ENCODE measurements at regions not wholly inside any gene's neighbourhood (a gene's known extent, or its start where the extent isn't known, plus 50 kb on each side); places are given as distances from the start of the nearest gene placed in this dataset.

DNA sequence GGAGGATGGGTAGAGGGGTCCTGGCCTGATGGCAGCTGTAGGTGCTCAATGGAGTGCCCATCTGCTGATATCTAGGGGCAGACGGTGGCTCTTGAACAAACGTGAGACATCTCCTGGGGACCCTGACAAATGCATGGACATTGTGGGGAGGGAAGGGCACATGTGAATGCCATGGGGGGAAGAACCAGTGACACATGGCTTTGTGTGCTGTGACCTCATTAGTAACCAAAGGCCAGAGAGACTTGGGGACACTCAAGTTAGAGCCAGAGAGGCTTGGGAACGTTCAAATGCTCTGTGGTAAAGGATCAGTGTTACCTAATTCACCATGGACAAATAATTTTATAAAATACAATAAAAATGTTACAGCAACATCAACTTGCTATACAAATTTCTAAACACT lies 151.8 kb downstream of the ESM1 start:
- H3K4me3 ChIP-seq, result no peak overlapping the region
- H3K36me3 ChIP-seq, result no peaks in the 10 kb centered on the region
- no peaks in the 10 kb centered on the region for H3K9me3 ChIP-seq
- no peak overlapping the region for H3K27ac ChIP-seq
- intact Hi-C loops (cut with DNase I), result loop anchor here (5.0 kb wide), 1 partner anchor 66 kb away; no protein-coding TSS in a partner anchor
- TF ChIP-seq, protein P1, sequence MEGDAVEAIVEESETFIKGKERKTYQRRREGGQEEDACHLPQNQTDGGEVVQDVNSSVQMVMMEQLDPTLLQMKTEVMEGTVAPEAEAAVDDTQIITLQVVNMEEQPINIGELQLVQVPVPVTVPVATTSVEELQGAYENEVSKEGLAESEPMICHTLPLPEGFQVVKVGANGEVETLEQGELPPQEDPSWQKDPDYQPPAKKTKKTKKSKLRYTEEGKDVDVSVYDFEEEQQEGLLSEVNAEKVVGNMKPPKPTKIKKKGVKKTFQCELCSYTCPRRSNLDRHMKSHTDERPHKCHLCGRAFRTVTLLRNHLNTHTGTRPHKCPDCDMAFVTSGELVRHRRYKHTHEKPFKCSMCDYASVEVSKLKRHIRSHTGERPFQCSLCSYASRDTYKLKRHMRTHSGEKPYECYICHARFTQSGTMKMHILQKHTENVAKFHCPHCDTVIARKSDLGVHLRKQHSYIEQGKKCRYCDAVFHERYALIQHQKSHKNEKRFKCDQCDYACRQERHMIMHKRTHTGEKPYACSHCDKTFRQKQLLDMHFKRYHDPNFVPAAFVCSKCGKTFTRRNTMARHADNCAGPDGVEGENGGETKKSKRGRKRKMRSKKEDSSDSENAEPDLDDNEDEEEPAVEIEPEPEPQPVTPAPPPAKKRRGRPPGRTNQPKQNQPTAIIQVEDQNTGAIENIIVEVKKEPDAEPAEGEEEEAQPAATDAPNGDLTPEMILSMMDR (IDR thresholded peaks at IDR 0.05), result no peak
- H3K4me1 ChIP-seq, result peaks cover 0 to 6% of the 10 kb centered on the region in 2 donors
- H3K27me3 ChIP-seq, result no peaks in the 10 kb centered on the region
- no peak for DNase-seq (ENCODE audit: low spot score in 2 of 2)

DNA sequence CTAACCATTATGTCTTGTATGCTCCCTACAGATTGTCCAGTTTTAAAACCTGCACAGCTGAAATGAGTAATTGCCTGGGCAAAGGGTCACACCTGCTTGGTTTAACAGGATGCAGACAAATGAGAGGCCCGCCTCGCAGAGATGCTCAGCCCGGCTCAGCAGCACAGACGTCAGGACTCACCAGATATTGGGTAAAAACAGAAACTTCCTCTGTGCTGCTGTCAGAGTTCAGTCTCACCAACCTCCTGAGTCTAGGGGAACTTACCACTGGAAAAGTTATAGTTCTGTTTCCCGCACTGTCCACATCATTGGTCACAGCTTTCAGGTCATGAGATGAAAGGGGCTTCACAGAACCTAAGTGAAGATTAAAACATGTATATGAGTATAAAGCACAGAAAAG lies 152.5 kb downstream of the ESM1 start:
- peaks cover 0 to 6% of the 10 kb centered on the region in 2 donors for H3K4me1 ChIP-seq
- TF ChIP-seq, protein P1 (IDR thresholded peaks at IDR 0.05), result no peak
- no peak overlapping the region for H3K27ac ChIP-seq
- DNase-seq (ENCODE audit: low spot score in 2 of 2), result no peak
- intact Hi-C loops (cut with DNase I), result loop anchor here (5.0 kb wide), 1 partner anchor 66 kb away; no protein-coding TSS in a partner anchor
- H3K9me3 ChIP-seq, result no peaks in the 10 kb centered on the region
- no peaks in the 10 kb centered on the region for H3K27me3 ChIP-seq
- no peaks in the 10 kb centered on the region for H3K36me3 ChIP-seq
- no peak overlapping the region for H3K4me3 ChIP-seq

DNA sequence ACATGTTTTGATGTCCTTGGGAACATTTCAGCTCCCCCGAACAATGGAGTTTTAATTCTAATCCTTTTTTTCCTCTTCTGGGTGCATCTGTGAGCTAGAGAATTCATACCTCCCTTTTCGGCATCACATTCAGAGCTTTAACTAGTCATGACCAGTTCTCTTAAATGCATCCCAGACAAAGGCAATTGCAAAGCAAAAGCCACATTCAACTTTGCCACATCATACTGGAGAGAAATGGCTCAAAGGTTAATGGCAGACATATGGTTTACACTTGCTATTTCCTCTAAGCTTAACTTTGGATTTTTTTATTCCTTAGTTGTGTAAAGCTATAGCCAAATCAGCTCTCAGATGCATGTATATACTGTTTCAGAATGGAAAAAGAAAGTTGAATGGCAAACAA lies 153.3 kb downstream of the ESM1 start:
- H3K4me3 ChIP-seq, result no peak overlapping the region
- H3K27ac ChIP-seq, result no peak overlapping the region
- H3K36me3 ChIP-seq, result no peaks in the 10 kb centered on the region
- no peaks in the 10 kb centered on the region for H3K9me3 ChIP-seq
- DNase-seq (ENCODE audit: low spot score in 2 of 2), result no peak
- H3K27me3 ChIP-seq, result no peaks in the 10 kb centered on the region
- TF ChIP-seq, protein P1 (IDR thresholded peaks at IDR 0.05), result no peak
- intact Hi-C loops (cut with DNase I), result loop anchor here (5.0 kb wide), 1 partner anchor 65 kb away; no protein-coding TSS in a partner anchor
- H3K4me1 ChIP-seq, result peaks cover 0 to 6% of the 10 kb centered on the region in 2 donors

DNA sequence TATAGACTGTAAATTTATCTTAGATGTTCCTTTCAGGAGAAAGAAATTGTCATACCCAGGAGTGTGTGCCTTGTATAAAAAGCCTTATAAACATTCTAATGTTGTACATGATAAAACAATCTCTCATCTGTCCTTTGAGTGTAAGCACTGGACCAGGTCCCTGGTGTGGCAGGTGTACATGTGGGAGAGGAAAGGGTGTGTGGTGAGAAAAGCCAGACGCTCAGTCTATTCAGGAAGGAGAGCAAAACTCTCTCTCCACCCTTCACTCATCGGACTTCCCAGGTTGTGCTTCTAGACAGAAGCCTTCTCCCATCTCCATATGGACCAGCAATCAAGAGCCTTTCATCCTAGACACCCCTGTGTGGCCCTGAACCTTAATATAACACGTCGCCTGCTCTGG lies 154.2 kb downstream of the ESM1 start:
- peaks cover 0 to 6% of the 10 kb centered on the region in 2 donors for H3K4me1 ChIP-seq
- no peak overlapping the region for H3K4me3 ChIP-seq
- intact Hi-C loops (cut with DNase I), result loop anchor here (5.0 kb wide), 1 partner anchor 64 kb away; no protein-coding TSS in a partner anchor
- no peaks in the 10 kb centered on the region for H3K27me3 ChIP-seq
- TF ChIP-seq, protein P1 (IDR thresholded peaks at IDR 0.05), result no peak
- no peak for DNase-seq (ENCODE audit: low spot score in 2 of 2)
- H3K27ac ChIP-seq, result no peak overlapping the region
- H3K9me3 ChIP-seq, result no peaks in the 10 kb centered on the region
- H3K36me3 ChIP-seq, result no peaks in the 10 kb centered on the region

DNA sequence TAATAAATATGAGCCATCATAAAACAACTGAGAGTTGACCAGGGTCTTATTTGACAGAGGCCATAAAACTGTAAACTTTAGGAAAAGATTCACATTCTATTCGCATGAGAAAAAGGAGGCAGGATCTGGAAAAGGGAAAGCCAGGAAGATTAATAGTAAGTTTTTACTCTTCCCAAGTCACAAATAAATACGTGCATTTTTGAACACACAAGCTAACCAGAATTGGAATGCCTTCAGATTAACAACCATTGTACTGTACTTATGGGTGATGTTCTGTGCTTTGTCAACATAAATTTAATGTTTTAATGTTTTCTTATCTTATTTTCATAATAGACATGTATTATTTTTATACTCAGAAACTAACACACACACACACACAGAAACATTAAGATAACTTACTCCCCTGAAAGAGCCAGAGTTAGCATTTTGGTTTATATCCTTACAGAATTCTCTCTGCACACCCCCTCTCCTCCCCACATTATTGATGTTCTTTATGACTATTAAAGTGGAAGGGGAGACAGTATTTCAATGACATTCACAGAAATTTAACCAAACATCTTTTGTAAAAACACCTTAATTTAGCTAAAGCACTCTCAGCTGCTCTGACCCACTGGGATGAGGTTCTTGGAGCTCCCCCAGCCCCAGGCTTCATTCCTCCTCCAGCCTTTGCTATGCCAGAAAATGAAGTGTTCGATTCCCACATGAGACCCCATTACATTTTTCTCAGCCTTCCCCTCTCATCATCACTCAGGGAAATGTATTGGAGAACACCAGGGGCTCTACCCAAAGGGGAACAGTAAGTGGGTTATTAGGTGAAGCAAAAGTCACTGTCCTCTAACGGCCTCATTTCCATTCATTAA lies 155.5 kb downstream of the ESM1 start:
- H3K4me1 ChIP-seq, result peaks cover 0 to 9% of the 10 kb centered on the region in 2 donors

More for the DNA sequence above, 155.5 kb downstream of the ESM1 start:
- H3K27me3 ChIP-seq, result no peaks in the 10 kb centered on the region
- intact Hi-C loops (cut with DNase I), result loop anchor here (5.0 kb wide), 2 partner anchors 63 to 128 kb away; no protein-coding TSS in a partner anchor
- no peak overlapping the region for H3K4me3 ChIP-seq
- TF ChIP-seq, protein P1 (IDR thresholded peaks at IDR 0.05), result no peak
- no peak for DNase-seq (ENCODE audit: low spot score in 2 of 2)
- H3K9me3 ChIP-seq, result no peaks in the 10 kb centered on the region
- H3K36me3 ChIP-seq, result no peaks in the 10 kb centered on the region
- H3K27ac ChIP-seq, result peak overlapping the region; percentile 5 to 70
